ENCODE measurements at regions not wholly inside any gene's neighbourhood (a gene's known extent, or its start where the extent isn't known, plus 50 kb on each side); places are given as distances from the start of the nearest gene placed in this dataset.

DNA sequence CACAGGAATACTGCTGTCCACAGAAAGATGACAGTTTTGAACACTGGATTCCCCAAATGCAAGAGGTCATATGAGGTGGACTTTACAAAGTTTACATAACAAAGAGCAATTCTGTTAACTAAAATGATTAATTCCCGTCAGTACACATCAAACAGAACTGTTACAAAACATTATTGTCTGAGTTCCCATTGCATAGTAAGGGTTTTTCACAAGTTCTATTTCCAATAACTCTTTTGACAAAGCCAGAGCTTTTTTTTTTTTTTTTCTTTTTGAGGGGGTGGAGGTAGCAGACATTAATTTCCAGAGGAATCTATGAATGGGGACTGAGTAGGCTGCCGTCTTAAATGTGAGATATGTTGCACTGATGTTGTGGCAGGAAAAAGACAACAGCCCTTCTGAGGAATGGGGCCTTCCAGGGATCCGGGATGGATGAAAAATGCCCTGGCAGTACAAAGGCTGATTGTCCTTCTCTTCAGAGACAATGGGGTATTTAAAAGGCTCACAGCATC lies 178.1 kb upstream of the KBTBD8 start (continued):
- TF ChIP-seq, protein P1, sequence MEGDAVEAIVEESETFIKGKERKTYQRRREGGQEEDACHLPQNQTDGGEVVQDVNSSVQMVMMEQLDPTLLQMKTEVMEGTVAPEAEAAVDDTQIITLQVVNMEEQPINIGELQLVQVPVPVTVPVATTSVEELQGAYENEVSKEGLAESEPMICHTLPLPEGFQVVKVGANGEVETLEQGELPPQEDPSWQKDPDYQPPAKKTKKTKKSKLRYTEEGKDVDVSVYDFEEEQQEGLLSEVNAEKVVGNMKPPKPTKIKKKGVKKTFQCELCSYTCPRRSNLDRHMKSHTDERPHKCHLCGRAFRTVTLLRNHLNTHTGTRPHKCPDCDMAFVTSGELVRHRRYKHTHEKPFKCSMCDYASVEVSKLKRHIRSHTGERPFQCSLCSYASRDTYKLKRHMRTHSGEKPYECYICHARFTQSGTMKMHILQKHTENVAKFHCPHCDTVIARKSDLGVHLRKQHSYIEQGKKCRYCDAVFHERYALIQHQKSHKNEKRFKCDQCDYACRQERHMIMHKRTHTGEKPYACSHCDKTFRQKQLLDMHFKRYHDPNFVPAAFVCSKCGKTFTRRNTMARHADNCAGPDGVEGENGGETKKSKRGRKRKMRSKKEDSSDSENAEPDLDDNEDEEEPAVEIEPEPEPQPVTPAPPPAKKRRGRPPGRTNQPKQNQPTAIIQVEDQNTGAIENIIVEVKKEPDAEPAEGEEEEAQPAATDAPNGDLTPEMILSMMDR (IDR thresholded peaks at IDR 0.05; ENCODE audit: low read depth, low read length, missing input control), result peak; percentile 25
- TF ChIP-seq FOXA1 (IDR thresholded peaks at IDR 0.05) (peak; percentile 62), RXRA (IDR thresholded peaks at IDR 0.05) (peak; percentile 92 to 95), EGR1 (IDR thresholded peaks at IDR 0.05; ENCODE audit: low read depth in 2 of 2) (peak in 1 of 2 donors; percentile 67), HNF4A (conservative IDR thresholded peaks at IDR 0.05) (peak; percentile 82 to 86), JUND (IDR thresholded peaks at IDR 0.05) (peak in 1 of 2 donors; percentile 63)
- TF ChIP-seq, protein P2, sequence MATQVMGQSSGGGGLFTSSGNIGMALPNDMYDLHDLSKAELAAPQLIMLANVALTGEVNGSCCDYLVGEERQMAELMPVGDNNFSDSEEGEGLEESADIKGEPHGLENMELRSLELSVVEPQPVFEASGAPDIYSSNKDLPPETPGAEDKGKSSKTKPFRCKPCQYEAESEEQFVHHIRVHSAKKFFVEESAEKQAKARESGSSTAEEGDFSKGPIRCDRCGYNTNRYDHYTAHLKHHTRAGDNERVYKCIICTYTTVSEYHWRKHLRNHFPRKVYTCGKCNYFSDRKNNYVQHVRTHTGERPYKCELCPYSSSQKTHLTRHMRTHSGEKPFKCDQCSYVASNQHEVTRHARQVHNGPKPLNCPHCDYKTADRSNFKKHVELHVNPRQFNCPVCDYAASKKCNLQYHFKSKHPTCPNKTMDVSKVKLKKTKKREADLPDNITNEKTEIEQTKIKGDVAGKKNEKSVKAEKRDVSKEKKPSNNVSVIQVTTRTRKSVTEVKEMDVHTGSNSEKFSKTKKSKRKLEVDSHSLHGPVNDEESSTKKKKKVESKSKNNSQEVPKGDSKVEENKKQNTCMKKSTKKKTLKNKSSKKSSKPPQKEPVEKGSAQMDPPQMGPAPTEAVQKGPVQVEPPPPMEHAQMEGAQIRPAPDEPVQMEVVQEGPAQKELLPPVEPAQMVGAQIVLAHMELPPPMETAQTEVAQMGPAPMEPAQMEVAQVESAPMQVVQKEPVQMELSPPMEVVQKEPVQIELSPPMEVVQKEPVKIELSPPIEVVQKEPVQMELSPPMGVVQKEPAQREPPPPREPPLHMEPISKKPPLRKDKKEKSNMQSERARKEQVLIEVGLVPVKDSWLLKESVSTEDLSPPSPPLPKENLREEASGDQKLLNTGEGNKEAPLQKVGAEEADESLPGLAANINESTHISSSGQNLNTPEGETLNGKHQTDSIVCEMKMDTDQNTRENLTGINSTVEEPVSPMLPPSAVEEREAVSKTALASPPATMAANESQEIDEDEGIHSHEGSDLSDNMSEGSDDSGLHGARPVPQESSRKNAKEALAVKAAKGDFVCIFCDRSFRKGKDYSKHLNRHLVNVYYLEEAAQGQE (IDR thresholded peaks at IDR 0.05), result peak; percentile 59

DNA sequence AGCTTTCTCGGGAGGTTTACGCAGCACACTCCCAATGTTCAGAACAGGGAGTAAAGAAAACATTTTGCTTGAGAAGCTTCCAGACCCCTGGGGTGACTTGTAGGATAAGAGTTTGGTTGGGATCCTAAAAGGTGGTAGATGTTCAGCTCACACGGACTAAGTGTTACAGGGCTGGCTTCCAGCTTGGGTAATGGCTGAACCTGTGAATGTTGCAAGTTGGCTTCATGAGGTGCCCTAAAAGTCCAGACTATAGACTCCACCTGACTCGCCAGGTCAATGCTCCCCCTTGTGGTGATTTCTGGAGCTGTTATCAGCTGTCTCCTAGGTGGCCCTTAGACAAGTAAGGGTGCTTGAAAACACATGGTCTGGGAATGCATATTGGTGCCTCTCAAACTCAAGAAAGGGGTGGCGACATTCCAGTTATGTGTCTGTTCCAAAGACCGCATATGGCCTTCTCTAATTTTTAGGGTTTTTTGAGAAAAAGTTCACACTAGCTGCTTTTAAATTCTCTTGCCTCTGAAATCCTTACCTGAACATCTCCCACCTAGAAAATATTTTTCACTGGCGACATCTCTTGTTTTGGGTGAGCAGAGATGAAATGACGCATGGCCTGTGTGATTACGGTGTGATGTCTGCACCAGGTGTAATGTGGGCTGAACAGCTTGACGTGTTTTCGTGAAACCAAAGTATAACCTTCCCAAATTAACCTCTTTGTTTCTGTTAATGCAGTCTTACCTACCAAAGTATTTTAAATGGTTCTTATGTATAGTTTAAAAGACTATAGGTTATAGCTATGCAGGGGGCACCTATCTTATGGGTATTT lies 175.7 kb upstream of the KBTBD8 start:
- DNase-seq (ENCODE audit: low spot score), result peak; percentile 70
- peak overlapping the region; percentile 66 to 79 for H3K27ac ChIP-seq (ENCODE audit: low read depth in 1 of 2, low read length in 2 of 2)
- H3K4me1 ChIP-seq (ENCODE audit: control insufficient read depth in 4 of 4, insufficient read depth in 4 of 4, low read length in 3 of 4), result peaks cover 19 to 52% (median 38%) of the 10 kb centered on the region in 4 donors

More for the DNA sequence above, 175.7 kb upstream of the KBTBD8 start:
- Histone ChIP-seq H3K9ac (ENCODE audit: low read depth in 1 of 2, low read length in 2 of 2) (no peak overlapping the region), H3K27me3 (ENCODE audit: control insufficient read depth in 4 of 4, insufficient read depth in 4 of 4, low read length in 3 of 4) (no peaks in the 10 kb centered on the region), H3K36me3 (ENCODE audit: control insufficient read depth in 4 of 4, insufficient read depth in 3 of 4, low read depth in 1 of 4, low read length in 3 of 4) (no peaks in the 10 kb centered on the region), H3K9me3 (ENCODE audit: control insufficient read depth in 4 of 4, low read length in 3 of 4) (no peaks in the 10 kb centered on the region), H3K4me3 (ENCODE audit: low read depth in 1 of 3, low read length in 3 of 3) (no peak overlapping the region)
- WGBS, result 64% methylated on average over 11 of the region's 11 CpGs
- TF ChIP-seq, protein P1 (IDR thresholded peaks at IDR 0.05; ENCODE audit: low read depth, low read length, missing input control), result peak; percentile 78
- TF ChIP-seq RXRA (IDR thresholded peaks at IDR 0.05) (peak; percentile 65 to 67), RAD21 (IDR thresholded peaks at IDR 0.05) (peak; percentile 71 to 85), HNF4G (IDR thresholded peaks at IDR 0.05) (no peak), FOXA1 (IDR thresholded peaks at IDR 0.05) (no peak), YY1 (IDR thresholded peaks at IDR 0.05) (peak; percentile 84), TAF1 (conservative IDR thresholded peaks at IDR 0.05) (no peak), GABPA (IDR thresholded peaks at IDR 0.05 in 1 of 2, conservative IDR thresholded peaks at IDR 0.05 in 1 of 2) (no peak), SP1 (IDR thresholded peaks at IDR 0.05) (peak; percentile 51), EGR1 (IDR thresholded peaks at IDR 0.05; ENCODE audit: low read depth in 2 of 2) (no peak), NR2F2 (IDR thresholded peaks at IDR 0.05) (no peak), FOXA2 (IDR thresholded peaks at IDR 0.05) (no peak), HNF4A (conservative IDR thresholded peaks at IDR 0.05) (peak; percentile 79 to 88), JUND (IDR thresholded peaks at IDR 0.05) (peak in 1 of 2 donors; percentile 20)
- TF ChIP-seq, protein P3, sequence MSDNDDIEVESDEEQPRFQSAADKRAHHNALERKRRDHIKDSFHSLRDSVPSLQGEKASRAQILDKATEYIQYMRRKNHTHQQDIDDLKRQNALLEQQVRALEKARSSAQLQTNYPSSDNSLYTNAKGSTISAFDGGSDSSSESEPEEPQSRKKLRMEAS (IDR thresholded peaks at IDR 0.05), result peak; percentile 23
- TF ChIP-seq, protein P2 (IDR thresholded peaks at IDR 0.05), result no peak
- TF ChIP-seq, protein P4, sequence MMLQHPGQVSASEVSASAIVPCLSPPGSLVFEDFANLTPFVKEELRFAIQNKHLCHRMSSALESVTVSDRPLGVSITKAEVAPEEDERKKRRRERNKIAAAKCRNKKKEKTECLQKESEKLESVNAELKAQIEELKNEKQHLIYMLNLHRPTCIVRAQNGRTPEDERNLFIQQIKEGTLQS (IDR thresholded peaks at IDR 0.05), result no peak
- TF ChIP-seq, protein P5, sequence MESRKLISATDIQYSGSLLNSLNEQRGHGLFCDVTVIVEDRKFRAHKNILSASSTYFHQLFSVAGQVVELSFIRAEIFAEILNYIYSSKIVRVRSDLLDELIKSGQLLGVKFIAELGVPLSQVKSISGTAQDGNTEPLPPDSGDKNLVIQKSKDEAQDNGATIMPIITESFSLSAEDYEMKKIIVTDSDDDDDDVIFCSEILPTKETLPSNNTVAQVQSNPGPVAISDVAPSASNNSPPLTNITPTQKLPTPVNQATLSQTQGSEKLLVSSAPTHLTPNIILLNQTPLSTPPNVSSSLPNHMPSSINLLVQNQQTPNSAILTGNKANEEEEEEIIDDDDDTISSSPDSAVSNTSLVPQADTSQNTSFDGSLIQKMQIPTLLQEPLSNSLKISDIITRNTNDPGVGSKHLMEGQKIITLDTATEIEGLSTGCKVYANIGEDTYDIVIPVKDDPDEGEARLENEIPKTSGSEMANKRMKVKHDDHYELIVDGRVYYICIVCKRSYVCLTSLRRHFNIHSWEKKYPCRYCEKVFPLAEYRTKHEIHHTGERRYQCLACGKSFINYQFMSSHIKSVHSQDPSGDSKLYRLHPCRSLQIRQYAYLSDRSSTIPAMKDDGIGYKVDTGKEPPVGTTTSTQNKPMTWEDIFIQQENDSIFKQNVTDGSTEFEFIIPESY (IDR thresholded peaks at IDR 0.05), result no peak

All from liver (tissue), 8 donors.